NCI-H510A (cell line): ENCODE measurements at regions not wholly inside any gene's neighbourhood (a gene's known extent, or its start where the extent isn't known, plus 50 kb on each side); places are given as distances from the start of the nearest gene placed in this dataset.
"Not testable (repeated sequence)": the region's sequence is repeated elsewhere in the genome, so short reads cannot be mapped to it uniquely, and the experiment has no call there.

ENCODE experiments used
- DNase-seq: peaks from one replicate; lab custom pipeline; 2025; lab: John Stamatoyannopoulos, UW

GRCh38 chr5:39544941-39545340 lies 120.2 kb upstream of the DAB2 start:
- no peak for DNase-seq

GRCh38 chr5:39543335-39543734 lies 118.6 kb upstream of the DAB2 start:
- DNase-seq: no peak

GRCh38 chr5:39542511-39543285 lies 117.9 kb upstream of the DAB2 start:
- no peak for DNase-seq

- no peak for DNase-seq
Observed at GRCh38 chr5:39541920-39542319, 117.1 kb upstream of the DAB2 start.

DNA sequence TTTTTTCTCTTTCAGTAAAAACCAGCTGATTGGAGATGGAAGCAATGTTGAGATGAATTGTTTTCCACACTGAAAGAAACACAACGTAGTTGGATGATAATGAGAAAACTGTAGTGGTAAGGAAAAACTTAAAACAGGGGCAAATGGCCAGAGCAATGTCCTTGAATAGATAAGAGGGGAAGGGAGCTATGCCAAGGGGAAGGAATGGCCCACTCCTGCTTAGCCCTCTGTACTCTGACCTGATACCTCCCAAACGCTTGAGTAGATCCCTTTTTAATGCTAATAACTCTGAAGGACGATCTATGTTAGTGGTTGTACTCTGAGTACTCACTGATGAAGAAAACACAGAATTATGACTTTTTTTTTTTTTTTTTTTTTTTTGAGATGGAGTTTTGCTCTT lies 114.7 kb upstream of the DAB2 start:
- DNase-seq: no peak

GRCh38 chr5:39534690-39535089 lies 109.9 kb upstream of the DAB2 start:
- no peak for DNase-seq

- DNase-seq: no peak
Observed at GRCh38 chr5:39533749-39534148, 109.0 kb upstream of the DAB2 start.

DNA sequence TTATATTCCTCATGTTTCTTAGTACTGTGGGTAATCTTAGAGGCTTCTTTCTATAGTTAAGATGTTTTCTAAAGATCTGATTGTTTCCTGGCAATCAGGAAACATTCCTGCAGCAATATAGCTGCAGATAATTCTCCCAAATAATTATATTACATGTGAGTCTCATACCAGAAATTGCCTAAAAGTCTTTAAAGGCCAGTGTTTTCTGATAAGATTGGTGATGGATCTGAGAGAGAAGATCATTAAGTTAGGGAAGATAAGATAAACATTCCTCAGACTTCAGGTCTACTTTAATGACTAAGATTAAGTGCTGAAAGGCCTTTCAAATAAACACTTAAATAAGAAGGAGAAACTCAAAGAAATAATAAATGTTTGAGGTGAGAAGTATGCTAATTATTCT lies 107.7 kb upstream of the DAB2 start:
- no peak for DNase-seq

GRCh38 chr5:39531306-39531705 lies 106.5 kb upstream of the DAB2 start:
- DNase-seq: no peak

- DNase-seq: no peak
Observed at GRCh38 chr5:39526914-39527477, 102.2 kb upstream of the DAB2 start.

DNA sequence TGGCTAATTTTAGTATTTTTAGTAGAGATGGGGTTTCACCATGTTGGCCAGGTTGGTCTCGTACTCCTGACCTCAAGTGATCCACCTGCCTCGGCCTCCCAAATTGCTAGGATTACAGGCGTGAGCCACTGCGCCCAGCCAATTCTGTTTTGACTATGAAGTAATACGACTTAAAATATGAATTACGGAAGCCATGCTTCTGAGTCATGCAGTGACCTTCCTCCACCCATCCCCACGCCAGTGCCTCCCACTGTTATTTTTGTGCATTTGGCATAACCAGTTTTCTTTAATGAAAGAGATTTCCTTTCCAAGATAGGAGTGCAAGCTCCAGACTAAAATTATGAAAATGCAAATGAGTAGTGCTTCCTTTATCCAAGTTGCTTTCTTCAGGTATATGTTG lies 101.0 kb upstream of the DAB2 start:
- not testable (repeated sequence) for DNase-seq

GRCh38 chr5:39525271-39525670 lies 100.5 kb upstream of the DAB2 start:
- DNase-seq: no peak

DNA sequence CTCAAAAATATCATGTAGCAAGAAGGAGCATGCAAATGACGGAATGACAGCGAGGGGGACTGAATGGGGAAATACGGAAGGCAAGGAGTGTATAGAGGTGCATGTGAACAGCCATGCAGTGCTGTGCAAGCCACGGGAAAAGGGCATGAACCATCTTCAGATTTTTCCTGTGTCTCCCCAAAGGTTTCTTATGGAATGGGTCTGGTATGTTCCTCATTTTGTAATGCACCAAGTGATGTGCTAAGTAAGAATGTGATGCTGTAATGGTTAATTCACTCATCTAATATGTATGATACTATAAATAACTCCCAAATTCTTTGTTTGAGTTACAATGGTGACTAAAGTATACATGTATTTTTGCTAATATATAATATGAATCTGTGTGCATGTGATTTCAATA lies 99.0 kb upstream of the DAB2 start:
- no peak for DNase-seq

DNA sequence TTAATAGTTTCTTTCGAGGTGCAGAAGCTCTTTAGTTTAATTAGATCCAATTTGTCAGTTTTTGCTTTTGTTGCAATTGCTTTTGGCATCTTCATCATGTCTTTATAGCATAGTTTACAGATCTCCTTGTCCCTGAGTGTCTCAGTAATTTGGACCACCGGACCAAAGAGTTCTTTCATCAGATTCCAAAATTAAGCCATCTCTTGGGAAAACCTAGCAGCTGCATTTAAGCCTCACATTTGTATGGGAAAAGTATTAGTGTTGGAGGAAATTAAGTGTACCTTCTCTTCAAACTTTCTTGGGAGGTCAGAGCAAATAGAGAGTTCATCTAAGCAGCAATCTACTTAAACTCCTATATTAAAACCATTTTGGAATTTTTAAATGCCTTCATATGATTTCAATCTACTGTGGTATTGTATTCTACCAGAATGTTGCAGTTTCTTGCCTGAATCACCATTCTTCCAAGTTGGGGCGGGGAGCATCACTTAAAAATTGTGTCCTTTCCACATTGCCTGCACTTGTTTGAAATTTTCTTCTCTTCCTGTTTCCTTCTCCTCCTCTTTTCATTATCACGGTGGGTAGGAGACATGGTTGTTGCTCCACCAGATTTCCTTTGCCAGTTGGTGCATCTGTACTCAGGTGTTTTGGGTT lies 97.3 kb upstream of the DAB2 start:
- no peak for DNase-seq

GRCh38 chr5:39521098-39521860 lies 96.5 kb upstream of the DAB2 start:
- DNase-seq: no peak

DNA sequence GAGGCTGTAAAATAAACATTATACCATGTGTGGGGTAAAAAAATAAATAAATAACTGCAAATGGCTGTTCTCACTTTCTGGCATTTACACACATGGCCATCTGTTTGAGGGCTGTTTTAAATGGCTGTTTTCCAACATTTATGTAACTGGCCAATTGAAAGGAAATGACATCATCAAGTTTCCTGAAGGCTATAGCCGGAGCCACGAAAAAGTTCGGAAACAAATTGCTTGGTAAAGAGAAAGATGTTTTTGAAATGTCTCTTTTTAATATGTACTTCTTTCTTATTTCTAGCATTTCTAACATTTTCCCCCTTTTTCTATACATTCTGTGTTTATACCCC lies 95.4 kb upstream of the DAB2 start:
- DNase-seq: no peak

DNA sequence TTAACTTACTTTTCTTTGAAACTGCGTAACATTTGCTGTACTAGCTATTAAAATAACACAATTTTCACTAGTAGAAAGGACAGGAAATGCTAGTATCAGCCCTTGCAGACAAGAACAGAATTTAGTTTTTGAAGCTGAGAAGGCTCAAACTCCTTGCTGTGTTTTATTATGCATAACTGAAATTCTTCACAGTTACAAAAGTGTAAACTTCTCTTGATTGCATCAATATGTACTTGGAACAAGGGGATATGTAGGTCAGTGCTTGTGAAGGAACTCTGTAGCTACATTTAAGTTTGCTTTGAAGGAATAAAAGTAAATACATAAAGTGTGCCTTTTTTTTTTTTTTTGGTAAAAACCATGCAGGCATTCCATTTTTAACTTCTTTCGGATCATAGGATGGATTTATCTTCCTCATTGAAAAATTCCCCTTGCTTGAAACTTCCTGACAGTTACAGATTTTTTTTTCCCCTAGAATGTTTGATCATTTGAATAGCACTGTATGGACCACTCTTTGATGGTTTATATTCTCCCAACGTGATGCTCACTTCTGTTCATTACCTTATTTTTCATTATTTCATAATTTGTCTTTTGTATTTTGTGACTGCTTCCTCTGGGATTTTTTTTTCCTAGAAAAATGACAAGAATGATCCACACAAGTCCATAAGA lies 94.9 kb upstream of the DAB2 start:
- DNase-seq: no peak

GRCh38 chr5:39519079-39519478 lies 94.3 kb upstream of the DAB2 start:
- DNase-seq: no peak

GRCh38 chr5:39518516-39518915 lies 93.7 kb upstream of the DAB2 start:
- DNase-seq: no peak

DNA sequence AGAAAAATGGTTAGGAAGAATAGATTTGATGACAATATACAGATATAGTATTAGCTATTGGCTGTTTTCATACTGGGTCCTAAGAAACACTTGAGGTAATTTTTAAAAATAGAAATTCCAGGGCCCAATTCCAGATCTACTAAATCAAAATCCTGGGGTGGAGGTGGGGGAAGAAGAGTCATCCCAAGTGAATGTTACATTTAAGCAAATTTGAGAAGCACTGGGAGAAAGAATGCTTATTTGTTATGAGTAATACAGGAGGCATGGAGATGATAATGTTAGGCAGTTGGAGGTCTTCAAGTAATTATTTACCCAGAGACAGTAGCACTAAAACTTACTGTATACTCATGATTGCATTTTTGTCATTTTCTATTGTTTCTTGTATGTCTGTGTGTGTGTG lies 93.0 kb upstream of the DAB2 start:
- DNase-seq: no peak

DNA sequence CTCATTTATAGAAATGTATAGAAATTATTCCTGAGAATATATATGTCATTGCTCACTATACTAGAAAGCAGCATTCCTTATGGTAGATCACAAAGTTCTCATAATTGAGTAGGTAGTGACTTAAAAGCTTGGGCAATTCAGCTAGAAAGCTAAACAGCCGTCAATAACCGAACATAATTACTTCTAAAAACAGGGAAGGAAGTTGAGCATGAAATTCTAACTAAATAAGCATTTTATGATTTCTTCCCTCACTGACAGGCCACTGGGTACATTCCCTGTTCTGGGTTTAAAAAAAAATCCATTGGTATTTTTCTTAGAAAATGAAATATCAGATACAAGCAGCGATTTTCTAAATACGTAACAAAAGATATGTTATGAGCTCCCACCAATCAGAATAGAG lies 91.1 kb upstream of the DAB2 start:
- DNase-seq: no peak

DNA sequence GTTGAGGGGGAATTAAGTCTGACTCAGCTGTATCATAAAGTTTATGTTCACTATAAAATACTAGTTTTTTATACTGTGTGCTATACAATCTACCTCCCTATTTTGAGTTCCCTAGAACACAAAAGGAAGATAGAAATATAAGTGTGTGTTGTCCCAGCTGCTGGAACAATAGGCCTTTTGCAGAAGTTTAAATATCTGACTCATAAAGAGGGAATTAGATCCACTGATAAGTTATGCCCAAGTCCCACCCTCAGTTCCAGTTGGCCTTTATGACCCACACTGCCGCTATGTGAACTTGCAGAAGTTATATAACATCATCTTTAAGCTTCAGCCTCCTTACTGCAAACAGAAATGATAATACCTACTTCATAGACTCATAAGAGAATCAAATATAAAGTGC lies 88.5 kb upstream of the DAB2 start:
- DNase-seq: no peak
